A673 (cell line): ENCODE measurements at regions not wholly inside any gene's neighbourhood (a gene's known extent, or its start where the extent isn't known, plus 50 kb on each side); places are given as distances from the start of the nearest gene placed in this dataset.

Experiments used
- BruUV-seq: library from RNA; stranded (reverse); fragments of 400-500 nt; replicated peaks from 2 replicates; lab custom pipeline; 2021; lab: Mats Ljungman, UMichigan
- CTCF ChIA-PET: fragments of 300-600 bp; sonication (Branson Sonifier 250); formaldehyde crosslinking; loops from one replicate; lab custom pipeline; 2022; ENCODE audit warnings: antibody characterized with exemption; lab: Charles Lee
- POLR2A ChIA-PET: fragments of 300-600 bp; sonication (Branson Sonifier 250); formaldehyde crosslinking; loops from one replicate; lab custom pipeline; 2022; ENCODE audit warnings: antibody characterized with exemption; ENCODE audit not compliant: low non-redundant PET; lab: Charles Lee
- DNase-seq: peaks from one replicate; pipeline ENCODE4 v3.0.0-alpha.2; 2015; ENCODE audit warnings: low spot score
- H3K27ac ChIP-seq: fragments of 200-600 bp; sonication (generic); 2 replicates; pipeline ENCODE4 v1.5.1; 2016; ENCODE audit warnings: mixed run types, low read depth, mild to moderate bottlenecking, mixed read lengths, antibody characterized with exemption, low read length; ENCODE audit not compliant: poor library complexity, severe bottlenecking
- H3K27me3 ChIP-seq: fragments of 200-600 bp; sonication (generic); replicated peaks from 2 replicates; pipeline ENCODE4 v1.6.1; 2017; ENCODE audit warnings: mixed run types, low read depth, mild to moderate bottlenecking, mixed read lengths, antibody characterized with exemption, low read length; ENCODE audit not compliant: insufficient read depth, poor library complexity
- H3K36me3 ChIP-seq: fragments of 200-600 bp; sonication (generic); 2 replicates; pipeline ENCODE4 v1.6.1; 2016; ENCODE audit warnings: mixed run types, mild to moderate bottlenecking, mixed read lengths, antibody characterized with exemption, low read length; ENCODE audit not compliant: insufficient read depth, poor library complexity, severe bottlenecking
- H3K4me1 ChIP-seq: fragments of 200-600 bp; sonication (generic); 2 replicates; pipeline ENCODE4 v1.6.1; 2017; ENCODE audit warnings: mixed run types, mild to moderate bottlenecking, mixed read lengths, antibody characterized with exemption, low read length; ENCODE audit not compliant: insufficient read depth, poor library complexity, severe bottlenecking
- H3K4me3 ChIP-seq: fragments of 200-600 bp; sonication (generic); 2 replicates; pipeline ENCODE4 v1.5.1; 2016; ENCODE audit warnings: low read depth, mixed run types, mild to moderate bottlenecking, mixed read lengths, low read length; ENCODE audit not compliant: poor library complexity, severe bottlenecking
- H3K9me3 ChIP-seq: fragments of 200-600 bp; sonication (generic); 2 replicates; pipeline ENCODE4 v1.6.1; 2016; ENCODE audit warnings: mixed run types, low read depth, mild to moderate bottlenecking, mixed read lengths, antibody characterized with exemption, low read length; ENCODE audit not compliant: poor library complexity, severe bottlenecking
- CTCF ChIP-seq: fragments of 300-800, 200-600 bp; sonication (generic); conservative IDR thresholded peaks from 2 replicates; pipeline ENCODE4 v1.5.1; 2017; ENCODE audit warnings: low read depth, mild to moderate bottlenecking, antibody characterized with exemption, low read length, moderate library complexity, mixed read lengths
- EZH2 ChIP-seq: fragments of 200-600 bp; sonication (generic); IDR thresholded peaks from 2 replicates; pipeline ENCODE4 v1.6.1; 2017; ENCODE audit warnings: borderline replicate concordance, low read depth, mild to moderate bottlenecking, mixed read lengths, antibody characterized with exemption, low read length; ENCODE audit not compliant: poor library complexity, severe bottlenecking
- intact Hi-C: fragments of 100-400 bp; cut with micrococcal nuclease; formaldehyde crosslinking; loops from one replicate; pipeline ENCODE4 v1.10.0; 2022; ENCODE audit not compliant: unreplicated experiment

DNA sequence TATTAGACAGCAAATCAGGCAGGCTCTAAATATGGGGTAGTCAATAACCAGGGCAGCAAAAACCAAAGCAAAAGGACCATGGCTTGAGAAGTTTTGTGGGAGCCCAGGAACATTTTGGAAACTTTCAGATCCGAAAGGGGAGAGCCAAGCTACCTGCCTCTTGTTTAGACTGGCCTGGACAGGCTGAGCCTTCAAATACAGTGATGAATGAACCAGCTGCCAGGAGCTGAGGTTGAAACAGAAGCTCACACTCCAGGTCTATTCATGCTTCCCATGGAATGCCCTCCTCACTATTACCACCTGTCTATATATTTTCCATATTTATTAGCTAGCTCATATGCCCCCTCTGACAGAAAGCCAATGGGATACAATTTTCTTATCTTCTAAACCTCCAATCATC, 150.8 kb upstream of the SLC44A1 start:
- intact Hi-C loops = no loop called here

DNA sequence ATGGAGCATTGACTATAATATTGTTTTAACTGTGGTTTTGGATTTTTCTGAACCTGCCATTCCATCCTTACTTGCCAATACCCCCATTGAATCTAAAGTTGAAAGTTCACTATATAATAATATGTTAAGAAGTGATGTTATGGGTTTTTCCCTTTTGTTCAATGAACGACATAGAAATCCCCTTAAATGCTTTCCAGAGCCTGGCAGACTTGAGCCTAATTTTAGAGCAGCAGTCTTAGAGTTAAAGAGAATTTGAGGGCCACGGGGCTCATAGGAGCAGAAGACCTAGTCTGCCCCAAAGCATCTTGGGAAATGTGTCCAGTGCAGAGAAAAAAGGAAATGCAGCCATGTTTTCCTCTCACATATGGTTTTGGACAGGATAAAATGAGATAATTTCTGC, 146.1 kb upstream of the SLC44A1 start:
- H3K4me3 ChIP-seq = no peak overlapping the region
- no peak overlapping the region for H3K27ac ChIP-seq
- no peaks in the 10 kb centered on the region for H3K9me3 ChIP-seq
- no peaks in the 10 kb centered on the region for H3K36me3 ChIP-seq
- no peak for DNase-seq
- CTCF ChIA-PET = no interaction called here
- no peaks in the 10 kb centered on the region for H3K27me3 ChIP-seq
- POLR2A ChIA-PET = no interaction called here
- H3K4me1 ChIP-seq = no peaks in the 10 kb centered on the region
- intact Hi-C loops = no loop called here
- TF ChIP-seq CTCF (no peak), EZH2 (no peak)
- no TSS peak for BruUV-seq

More for the DNA sequence above, 150.8 kb upstream of the SLC44A1 start:
- Histone ChIP-seq H3K9me3 (no peaks in the 10 kb centered on the region), H3K36me3 (no peaks in the 10 kb centered on the region), H3K27ac (no peak overlapping the region), H3K4me3 (no peak overlapping the region), H3K27me3 (no peaks in the 10 kb centered on the region), H3K4me1 (no peaks in the 10 kb centered on the region)
- no peak for DNase-seq
- no TSS peak for BruUV-seq
- CTCF ChIA-PET = no interaction called here
- POLR2A ChIA-PET = no interaction called here
- TF ChIP-seq CTCF (no peak), EZH2 (no peak)

DNA sequence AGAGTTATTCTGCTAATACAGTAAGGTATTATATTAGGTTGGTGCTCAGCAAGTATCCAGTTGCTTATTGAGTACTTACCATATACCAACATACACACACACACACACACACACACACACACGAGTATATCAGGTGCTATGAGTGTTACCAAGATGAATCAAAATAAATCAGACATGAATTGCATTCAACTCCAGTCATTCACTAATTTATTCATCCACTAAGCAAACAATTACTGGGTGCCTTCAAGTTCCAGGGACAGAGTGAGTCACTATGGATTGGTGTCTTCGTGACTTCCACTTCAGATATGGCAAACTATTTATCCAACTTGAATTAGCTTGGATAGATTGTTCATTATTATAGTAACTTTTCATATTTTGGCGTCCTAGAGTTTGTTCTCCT, 140.7 kb upstream of the SLC44A1 start:
- no TSS peak for BruUV-seq
- POLR2A ChIA-PET = no interaction called here
- no peak for TF ChIP-seq EZH2
- no peak for TF ChIP-seq CTCF
- Histone ChIP-seq H3K4me1 (no peaks in the 10 kb centered on the region), H3K36me3 (no peaks in the 10 kb centered on the region), H3K27ac (no peak overlapping the region), H3K27me3 (no peaks in the 10 kb centered on the region), H3K9me3 (no peaks in the 10 kb centered on the region), H3K4me3 (no peak overlapping the region)
- no peak for DNase-seq
- CTCF ChIA-PET = no interaction called here
- intact Hi-C loops = no loop called here
